HT-29 (cell line): ENCODE measurements at regions not wholly inside any gene's neighbourhood (a gene's known extent, or its start where the extent isn't known, plus 50 kb on each side); places are given as distances from the start of the nearest gene placed in this dataset.

Experiments used
- DNase-seq: peaks from one replicate; pipeline ENCODE4 v3.0.0-alpha.2; 2015; ENCODE audit warnings: low spot score

DNA sequence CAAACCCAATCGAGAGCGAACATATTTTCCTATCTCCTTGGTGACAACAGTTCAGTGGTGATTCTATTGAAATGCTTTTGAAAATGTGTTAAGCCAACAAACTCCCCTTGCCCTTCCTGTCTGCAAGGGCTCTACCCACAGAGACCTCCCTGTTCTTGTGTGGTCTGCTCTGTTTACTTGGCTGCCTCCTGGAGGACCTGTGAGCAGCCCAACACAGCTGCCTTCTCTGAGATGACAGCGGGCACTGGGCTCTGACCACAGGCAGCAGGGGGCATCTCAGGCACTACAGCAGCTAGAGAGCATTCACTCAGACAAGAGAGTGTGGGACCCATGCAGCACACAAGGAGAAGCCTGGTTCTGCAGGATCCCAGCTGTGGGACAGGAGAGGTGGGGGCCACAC is 416.4 kb downstream of the TCERG1L start:
- DNase-seq: no peak

DNA sequence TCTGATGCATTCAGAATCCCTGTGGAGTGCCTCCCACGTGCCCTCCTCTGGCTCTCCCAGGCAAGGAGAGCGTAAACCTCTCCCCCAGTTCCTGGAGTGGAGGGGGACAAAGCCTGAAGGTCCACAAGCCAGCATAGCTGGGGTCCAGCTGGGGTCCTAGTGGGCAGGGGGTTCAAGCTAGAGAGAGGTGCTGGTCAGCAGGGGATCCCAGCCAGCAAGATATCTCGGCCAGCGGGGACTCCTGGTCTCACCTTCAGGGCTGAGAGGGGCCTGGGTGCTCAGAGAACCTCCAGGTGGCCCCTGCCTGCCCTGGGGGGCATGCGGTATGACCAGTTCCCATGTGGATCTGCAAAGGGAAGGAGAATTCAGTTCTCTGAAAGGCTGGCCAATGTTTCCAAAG is 413.7 kb downstream of the TCERG1L start:
- no peak for DNase-seq

DNA sequence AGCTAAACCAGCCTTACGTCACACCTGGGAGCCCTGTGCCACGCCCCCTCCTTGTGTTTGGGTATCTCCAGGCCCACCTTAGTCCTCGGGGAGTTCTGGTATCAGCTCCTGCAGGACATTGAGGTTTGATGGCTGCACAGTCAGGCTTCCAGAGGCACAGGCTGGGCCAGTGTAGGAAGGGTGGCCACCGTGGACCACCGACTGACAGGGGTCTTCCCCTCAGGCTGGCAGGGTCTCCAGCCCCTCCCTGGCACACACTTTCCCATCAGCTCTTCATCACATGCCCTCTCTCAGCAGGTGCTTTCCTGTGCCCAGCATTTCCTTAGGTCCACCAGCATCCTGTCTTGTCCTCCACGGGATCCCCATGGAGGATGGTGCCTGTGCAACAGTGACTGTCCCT is 413.1 kb downstream of the TCERG1L start:
- no peak for DNase-seq

DNA sequence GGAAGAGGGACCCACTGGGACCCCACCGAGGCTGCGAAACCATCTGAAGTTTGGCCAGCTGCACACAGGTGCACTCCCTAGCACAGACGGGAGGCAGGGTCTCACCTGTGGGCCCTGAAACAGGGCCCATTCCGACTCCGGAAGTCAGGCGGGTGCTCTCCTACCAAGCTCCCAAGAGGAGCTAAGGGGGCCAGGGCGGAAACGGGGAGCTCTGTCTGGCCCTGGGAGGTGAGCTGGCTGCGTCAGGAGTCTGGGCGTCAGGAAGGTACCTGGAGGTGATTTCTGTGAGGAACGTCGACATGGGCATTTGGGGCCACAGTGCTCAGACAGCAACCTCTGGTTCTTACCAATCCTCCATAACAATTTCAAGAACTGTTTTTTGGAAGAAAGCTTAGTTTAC is 411.7 kb downstream of the TCERG1L start:
- no peak for DNase-seq

DNA sequence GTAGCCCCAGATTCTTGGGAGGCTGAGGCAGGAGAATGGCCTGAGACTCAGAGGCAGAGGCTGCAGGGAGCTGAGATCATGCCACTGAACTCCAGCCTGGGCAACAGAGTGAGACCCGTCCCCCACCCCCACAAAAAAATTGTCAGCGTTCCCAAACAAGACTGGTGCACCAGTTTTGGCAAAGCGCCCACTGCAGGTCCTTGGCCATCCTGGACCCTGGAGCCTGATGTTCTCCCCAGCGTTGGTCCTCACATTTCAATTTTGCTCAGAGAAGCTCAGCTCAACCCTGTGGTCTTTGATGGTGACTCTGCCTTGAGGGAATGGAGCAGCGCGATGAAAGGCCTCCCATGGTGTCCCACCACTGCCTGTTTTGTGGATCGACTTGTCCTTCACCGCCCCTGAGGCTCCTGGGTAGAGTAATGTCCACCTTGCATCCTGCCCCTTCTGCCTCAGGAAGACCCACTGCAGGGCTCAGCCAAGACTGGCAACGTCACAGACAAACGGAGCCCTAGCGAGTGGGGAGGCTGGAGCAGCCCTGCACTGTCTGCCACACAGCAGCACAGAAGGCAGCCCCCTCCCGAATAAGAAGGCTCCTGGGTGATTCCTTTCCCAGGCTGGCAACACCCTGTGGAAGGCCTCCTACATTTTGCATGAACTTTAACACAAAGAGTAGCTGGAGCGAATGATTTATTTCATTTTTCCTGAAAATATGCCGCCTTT is 410.9 kb downstream of the TCERG1L start:
- DNase-seq: no peak

DNA sequence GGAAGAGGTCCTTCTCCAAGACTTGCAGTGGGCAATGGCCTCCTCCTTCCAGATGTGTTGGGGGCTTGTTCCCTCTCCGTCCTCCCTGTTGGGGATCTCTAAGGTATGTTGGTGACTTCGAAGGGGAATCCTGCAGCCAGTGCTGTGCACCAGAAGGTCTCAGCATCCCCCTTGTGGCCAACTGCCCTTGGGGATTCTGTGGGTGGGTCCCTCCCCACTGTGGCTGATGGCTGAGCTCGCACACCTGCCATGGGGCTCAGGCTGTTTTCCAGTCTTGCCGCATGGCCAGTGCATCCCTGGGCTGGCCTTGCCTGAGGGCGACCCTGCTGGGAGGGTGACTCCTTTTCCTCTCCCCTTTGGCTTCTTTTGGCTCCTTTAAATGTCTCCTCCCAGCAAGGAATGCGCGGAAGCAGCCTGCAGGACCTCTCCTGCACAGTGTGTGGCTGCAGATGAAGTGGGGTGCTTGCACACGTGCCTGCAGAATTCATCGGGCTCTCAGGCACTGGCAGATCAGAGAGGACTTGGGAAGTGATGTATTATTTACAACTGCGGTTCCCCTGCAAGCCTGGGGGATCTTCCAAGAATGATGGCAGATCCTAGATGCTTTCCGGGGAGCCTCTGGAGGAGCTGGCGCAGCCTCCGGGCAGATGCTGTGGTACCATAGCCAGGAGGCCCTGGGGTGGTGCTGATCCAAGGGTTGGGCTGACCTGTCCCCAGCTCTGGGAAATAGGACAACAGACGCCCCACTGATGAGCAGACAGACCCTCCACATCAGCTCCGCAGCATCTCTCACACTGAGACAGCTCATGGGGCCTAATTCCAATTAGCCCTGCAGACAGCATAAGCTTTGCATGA is 410.0 kb downstream of the TCERG1L start:
- no peak for DNase-seq

DNA sequence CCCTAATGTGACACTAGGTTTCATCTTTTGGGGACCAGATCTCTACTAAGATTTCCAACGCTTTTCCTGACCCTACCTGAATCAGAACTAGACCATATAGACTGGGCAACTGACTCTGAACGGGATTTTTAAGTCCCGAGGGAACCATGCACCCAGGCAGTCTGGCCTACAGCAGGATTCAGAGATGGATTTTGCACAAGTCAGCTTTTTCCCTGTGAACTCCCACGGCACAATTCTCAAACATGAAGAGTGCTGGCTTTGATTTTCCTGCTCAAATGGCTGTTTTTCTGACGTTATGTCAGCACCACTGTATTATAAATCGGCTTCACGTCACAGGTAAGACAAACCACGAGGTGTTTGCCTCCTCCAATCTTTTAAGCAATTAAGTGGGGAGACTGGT is 409.1 kb downstream of the TCERG1L start:
- no peak for DNase-seq

DNA sequence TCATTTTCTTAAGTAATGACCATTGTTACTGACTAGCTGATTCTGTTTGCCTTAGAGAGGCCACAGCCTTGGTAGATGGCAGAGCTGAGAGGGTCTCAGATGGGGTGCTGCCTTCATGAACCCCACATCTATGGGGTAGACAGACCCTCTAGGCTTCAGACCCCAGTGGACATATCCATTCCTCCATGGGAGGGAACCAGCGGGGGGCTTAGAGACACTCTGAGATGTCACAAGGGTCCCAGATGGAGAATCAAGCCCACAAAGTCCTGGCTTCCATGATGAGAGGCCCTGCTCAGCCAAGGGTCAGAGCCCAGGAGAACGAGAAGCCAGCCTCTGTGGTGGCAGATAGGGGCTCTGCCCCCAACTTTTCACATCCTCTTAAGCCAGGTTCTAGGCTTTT is 408.6 kb downstream of the TCERG1L start:
- DNase-seq: no peak

DNA sequence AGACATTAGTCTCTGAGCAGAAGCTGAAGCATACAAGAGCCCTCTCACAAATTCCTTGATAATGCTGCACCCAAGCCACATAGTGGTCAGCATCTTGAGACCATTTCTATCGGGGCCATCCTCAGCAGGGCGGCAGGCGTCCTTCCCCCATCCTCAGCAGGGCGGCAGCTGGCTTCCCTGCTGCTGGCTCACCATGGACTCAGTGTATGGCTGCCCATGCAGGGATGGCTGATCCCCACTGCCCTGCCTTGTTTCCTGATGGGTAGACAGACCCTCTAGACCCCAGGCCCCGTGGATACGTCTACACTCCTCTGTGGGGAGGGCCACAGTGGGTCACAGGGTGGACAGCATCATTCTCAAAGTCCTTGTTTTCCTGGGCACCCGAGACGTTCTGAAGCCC is 406.8 kb downstream of the TCERG1L start:
- DNase-seq: no peak

DNA sequence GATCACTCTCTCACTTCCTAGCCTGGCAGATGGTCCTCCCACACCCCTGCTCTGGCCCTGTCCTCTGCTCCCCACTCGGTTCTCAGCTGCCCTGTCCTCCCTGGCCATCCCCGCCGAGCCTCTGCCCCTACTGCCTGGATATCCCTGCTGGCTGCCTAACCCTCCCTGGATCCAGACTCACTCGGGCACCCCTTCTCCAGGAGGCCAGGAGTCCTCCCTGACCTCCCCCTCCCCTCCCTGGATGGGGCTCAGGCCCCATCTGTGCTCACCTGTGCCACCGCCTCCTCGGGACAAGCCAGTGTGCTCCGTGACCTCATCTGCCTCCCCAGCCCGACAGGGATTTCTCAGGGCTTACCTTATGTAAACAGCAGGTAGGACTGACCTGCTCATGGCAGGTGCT is 406.1 kb downstream of the TCERG1L start:
- no peak for DNase-seq

DNA sequence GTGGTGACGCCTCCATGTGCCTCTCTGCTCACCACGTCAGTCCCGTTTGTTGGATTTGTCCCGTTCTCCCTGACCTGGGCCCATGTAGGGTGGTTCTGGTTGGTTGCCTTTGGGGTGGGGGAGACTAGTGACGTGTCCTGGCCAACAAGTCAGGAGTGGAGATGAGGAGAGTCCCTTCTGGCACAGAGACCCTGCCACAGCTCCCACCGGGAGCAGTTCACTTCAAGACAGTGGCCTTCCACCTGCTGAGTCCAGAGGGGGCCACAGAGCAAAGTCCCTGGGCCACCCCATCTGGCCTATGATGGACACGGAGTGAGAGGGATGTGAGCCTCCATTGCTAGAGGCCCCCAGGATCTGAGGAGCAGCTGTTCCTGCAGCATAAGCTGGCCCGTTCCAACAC is 405.6 kb downstream of the TCERG1L start:
- no peak for DNase-seq

DNA sequence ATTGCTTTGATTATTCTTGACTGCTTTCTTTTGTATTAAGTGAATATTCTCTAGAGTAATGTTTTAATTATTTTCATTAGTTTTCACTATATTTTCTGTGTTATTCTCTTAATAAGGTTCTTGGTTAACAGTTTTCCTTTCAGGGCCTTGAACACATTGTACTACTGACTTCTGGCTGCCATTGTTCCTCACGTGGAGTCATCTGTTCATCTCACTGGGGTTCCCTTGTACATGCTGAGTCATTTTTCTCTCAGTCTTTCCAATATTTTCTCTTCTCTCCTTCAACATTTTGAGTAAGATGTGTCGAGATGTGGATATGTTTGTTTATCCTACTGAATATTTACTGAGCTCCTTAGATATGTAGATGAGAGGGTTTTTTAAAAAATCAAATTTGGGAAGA is 400.7 kb downstream of the TCERG1L start:
- DNase-seq: no peak

DNA sequence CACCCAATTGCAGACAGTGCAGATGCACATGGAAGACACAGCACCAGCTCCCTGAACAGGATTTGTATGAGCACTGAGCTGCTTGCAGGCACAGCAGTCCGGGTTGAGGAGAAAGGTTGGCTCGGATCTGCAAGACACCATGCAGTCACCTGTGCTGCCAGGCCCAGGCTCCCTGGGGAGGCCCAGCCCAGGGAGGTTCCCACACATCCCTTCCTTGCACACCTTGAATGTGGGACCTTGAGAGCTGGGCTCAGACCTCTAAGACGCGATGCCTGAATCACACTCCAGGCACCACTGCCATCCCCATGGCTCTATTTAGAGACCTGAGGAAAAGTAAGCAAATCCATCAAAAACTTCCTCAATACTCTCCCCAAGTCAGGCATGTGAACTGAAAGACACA is 397.7 kb downstream of the TCERG1L start:
- DNase-seq: no peak

DNA sequence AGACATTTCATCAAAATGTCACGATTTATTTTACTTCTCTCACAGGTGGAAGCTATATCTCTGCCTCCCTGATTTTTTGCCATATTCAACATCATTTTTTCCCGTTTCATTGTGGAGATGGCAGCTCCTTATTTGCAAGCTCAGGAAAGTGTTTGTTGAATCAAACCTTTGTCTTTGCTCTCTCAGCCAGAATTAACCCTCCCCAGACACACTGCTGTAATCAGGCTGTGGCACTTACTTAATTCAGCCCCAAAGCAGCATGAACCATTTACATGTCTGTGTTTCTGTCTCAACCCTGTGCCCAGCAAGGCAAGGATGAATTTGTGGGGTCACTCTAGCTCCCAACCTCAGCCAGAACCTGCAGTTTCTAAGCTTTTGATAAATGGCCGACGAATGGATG is 397.2 kb downstream of the TCERG1L start:
- no peak for DNase-seq

DNA sequence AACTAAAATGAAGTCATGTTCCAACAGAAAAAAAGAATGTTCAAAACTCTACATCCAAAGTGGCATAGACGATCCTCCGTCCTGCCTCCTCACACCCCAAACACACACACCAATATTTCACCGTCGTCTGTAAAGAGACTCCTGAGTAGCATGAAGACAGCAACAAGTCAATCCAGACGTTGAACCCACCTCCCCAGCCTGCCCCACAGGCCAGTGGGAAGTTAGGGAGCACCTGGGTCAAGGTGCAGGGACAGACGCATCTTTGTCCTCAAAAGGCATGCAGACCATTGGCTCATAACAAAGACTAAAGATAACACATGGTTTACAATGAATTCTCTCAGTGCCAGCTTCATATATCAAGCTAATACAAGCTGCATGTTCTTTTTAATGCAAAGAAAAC is 396.5 kb downstream of the TCERG1L start:
- no peak for DNase-seq

DNA sequence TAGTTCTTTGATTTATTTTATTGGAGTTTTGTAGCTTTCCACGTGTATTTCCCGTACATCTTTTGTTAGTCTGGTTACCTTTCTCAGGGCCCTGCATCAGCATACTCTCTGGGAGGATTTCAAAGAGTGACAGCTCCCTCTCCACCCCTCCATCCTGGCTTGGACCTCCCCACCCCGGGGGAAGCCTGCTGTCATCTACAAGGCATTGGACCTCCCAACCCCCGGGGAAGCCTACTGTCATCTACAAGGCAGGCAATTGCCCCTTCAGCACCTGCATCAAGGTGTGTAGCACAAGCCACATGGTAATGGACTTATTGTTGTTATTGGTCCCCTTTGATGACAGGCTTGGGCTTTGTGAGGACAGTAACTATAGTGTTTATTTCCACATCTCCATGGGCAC is 390.1 kb downstream of the TCERG1L start:
- no peak for DNase-seq

DNA sequence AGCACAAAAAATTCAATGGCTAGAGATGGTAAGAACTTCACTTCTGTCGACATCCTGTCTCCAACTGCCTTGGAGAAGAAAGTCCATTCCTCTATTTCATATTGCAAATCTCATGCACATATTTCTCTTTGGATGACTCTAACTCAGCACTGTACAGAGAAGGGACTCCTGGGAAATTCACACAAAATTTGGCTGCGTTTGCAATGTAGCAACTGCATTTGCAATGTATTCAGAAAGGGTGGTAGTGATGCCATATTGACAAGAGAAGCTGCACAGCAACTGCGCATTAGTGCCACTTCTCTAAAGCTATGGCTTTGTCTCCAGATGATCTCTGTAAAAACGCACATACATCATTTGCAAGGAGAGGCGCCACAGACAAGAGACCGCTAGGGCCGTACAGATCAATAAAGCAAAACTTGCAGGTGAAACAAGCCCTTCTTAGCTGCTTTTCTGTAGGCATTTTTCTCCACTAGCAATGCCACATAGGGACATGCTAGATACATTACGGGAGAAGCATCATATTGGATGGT is 389.5 kb downstream of the TCERG1L start:
- no peak for DNase-seq

DNA sequence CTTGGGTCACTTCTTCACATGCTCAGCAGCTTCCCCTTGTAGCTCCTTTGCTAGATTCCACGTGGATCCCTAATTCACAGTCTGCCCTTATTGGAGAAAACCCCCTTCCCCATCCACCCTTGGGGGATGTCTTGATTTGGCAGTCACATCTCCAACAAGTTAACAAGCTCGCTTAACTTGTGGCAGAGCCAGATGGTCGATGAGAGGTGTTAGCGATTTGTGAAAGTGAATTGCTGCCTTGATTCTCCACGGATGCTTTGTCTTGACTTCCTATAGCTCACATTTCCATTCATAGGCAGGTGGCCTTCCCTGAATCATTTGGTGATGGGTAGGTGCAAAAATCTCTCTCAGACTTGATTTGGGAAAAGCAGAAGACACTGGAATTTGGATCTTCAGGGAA is 387.9 kb downstream of the TCERG1L start:
- no peak for DNase-seq

DNA sequence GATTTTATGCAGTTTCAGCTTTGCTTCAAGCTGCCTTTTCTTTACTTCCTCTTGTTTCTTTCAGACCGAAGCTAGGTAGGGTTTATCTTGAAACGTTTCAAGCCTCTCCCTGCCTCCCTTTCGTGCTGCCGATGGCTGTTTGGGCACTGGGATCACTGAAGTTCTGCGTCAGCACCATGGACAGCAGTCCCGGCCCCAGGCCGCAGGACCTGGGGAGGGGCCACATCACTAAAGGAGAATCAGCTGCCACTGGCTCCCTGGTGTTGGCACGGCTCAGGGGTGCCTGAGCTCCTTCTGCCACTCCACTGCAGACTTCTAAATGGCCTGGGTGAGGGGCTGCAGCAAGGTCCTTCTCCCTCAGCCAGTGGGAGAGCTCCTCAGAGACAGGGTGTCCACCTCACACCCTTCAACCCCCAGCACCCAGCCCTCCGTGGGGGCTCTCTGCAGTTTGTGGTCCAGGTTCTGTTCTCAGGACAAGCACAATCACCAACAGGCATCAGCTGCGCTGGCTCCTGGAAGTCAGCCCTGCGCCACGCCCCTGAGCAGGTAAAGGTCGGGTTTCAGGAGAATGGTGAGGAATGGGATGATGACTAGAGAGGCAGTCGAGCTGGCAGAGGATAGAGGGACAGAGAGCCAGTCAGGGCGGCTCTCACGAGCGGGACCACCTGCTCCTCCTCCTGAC is 387.2 kb downstream of the TCERG1L start:
- no peak for DNase-seq

DNA sequence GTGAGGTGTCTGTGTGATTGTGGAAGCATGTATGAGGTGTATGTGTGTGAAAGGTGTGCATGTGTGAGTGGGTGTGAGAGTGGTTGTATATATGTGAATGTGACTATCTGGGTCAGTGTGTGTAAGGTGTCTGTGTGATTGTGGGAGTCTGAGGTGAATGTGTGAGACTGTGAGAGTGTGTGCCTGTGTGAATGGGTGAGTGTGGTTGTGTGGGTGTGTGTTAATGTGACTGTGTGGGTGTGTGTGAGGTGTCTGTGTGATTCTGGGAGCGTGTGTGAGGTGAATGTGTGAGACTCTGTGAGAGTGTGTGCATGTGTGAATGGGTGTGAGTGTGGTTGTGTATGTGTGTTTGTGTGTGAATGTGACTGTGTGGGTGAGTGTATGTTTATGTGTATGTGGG is 385.1 kb downstream of the TCERG1L start:
- DNase-seq: no peak

DNA sequence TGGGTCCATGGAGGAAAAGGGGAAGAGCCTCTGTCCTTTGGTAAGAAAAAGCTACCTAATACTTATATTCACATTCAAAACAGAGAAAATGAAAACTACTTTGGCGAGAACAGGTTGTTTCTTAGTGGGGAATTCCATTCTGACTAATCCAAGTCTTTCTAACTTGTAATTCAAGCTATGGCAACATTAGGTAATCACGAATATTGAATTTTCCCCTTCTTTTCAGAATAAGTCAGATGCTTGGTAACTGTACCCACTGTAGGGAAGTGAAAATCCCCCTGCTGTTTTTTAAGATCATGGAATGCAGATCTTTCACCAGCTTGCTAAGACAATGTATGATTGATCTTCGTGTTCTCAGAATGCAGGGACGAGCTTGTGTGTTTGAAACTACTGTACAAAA is 384.4 kb downstream of the TCERG1L start:
- DNase-seq: no peak

DNA sequence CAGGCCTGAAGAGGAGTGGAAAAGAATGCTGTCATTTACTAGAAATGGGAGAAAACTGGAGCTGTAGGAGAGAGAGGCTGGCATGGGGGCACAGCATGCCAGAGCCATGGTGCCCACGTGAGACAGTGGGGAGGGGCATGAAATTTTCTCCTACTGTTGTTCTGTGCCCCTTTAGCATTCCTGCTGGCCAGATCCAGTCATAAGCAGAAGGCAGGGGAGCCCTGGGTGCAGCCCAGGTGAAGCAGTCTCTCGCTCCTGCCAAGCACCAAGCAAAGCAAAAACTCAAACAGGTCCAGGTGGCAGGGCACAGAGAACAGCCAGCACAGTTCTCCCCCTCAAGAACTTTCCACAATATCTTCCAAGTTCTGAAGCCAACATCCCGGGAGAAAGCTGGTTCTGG is 383.2 kb downstream of the TCERG1L start:
- DNase-seq: no peak
